Type B pancreatic cell (in vitro differentiated cells): ENCODE measurements at regions not wholly inside any gene's neighbourhood (a gene's known extent, or its start where the extent isn't known, plus 50 kb on each side); places are given as distances from the start of the nearest gene placed in this dataset.

ENCODE experiments used
- DNase-seq: peaks from one replicate; pipeline ENCODE4 v3.0.0; 2021; ENCODE audit warnings: mixed read lengths; ENCODE audit not compliant: unreplicated experiment; ENCODE audit errors: extremely low spot score
- H3K27ac Mint-ChIP-seq: 2 replicates; pipeline ENCODE4 v1.8.0; 2021; ENCODE audit warnings: mild to moderate bottlenecking, mixed read lengths
- H3K27me3 Mint-ChIP-seq: 2 replicates; pipeline ENCODE4 v1.8.0; 2021; ENCODE audit warnings: mixed read lengths
- H3K36me3 Mint-ChIP-seq: 2 replicates; pipeline ENCODE4 v1.8.0; 2021; ENCODE audit warnings: mixed read lengths
- H3K4me1 Mint-ChIP-seq: one replicate; pipeline ENCODE4 v1.8.0; 2021; ENCODE audit warnings: mixed read lengths; ENCODE audit not compliant: unreplicated experiment
- H3K4me3 Mint-ChIP-seq: 2 replicates; pipeline ENCODE4 v1.8.0; 2021; ENCODE audit warnings: mild to moderate bottlenecking, mixed read lengths
- H3K9me3 Mint-ChIP-seq: 2 replicates; pipeline ENCODE4 v1.8.0; 2021; ENCODE audit warnings: mixed read lengths
- CTCF ChIP-seq: fragments of 200-600 bp; sonication (generic); conservative IDR thresholded peaks from 2 replicates; pipeline ENCODE4 v1.5.0; 2021; ENCODE audit warnings: antibody characterized with exemption, mild to moderate bottlenecking

GRCh38 chr13:110070046-110070445, 236.9 kb downstream of the COL4A1 start:
- peaks cover 6% of the 10 kb centered on the region for H3K4me1 Mint-ChIP-seq
- H3K9me3 Mint-ChIP-seq = no peaks in the 10 kb centered on the region
- H3K27me3 Mint-ChIP-seq = peaks cover 6% of the 10 kb centered on the region
- TF ChIP-seq CTCF = peak; percentile 39
- no peaks in the 10 kb centered on the region for H3K36me3 Mint-ChIP-seq
- no peak for DNase-seq
- no peak overlapping the region for H3K4me3 Mint-ChIP-seq
- no peak overlapping the region for H3K27ac Mint-ChIP-seq

- no peak for DNase-seq
- Mint-ChIP-seq H3K4me3 (no peak overlapping the region), H3K9me3 (no peaks in the 10 kb centered on the region), H3K4me1 (peaks cover 6% of the 10 kb centered on the region), H3K36me3 (no peaks in the 10 kb centered on the region), H3K27me3 (peaks cover 6% of the 10 kb centered on the region), H3K27ac (no peak overlapping the region)
- no peak for TF ChIP-seq CTCF
Measured at GRCh38 chr13:110068176-110068473, 238.8 kb downstream of the COL4A1 start.

- H3K27ac Mint-ChIP-seq = no peak overlapping the region
- TF ChIP-seq CTCF = no peak
- peaks cover 6% of the 10 kb centered on the region for H3K4me1 Mint-ChIP-seq
- peaks cover 6% of the 10 kb centered on the region for H3K27me3 Mint-ChIP-seq
- no peaks in the 10 kb centered on the region for H3K36me3 Mint-ChIP-seq
- DNase-seq = no peak
- H3K9me3 Mint-ChIP-seq = no peaks in the 10 kb centered on the region
- no peak overlapping the region for H3K4me3 Mint-ChIP-seq
Measured at GRCh38 chr13:110067355-110068175, 239.4 kb downstream of the COL4A1 start.

DNA sequence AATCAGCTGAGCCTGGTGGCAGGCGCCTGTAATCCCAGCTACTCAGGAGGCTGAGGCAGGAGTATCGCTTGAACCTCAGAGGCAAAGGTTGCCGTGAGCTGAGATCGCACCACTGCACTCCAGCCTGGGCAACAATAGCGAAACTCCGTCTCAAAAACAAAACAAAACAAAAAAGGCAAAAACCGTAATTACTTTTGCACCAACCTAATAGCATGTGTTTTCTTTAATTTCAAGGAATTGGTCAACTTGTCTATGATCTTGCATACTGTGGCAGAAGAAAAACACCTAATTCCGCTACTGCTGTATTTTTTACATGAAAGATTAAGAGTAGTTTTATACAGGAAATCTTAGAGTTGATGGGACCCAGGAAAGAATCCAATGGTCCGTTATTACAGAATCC, 241.2 kb downstream of the COL4A1 start:
- peaks cover 6% of the 10 kb centered on the region for H3K4me1 Mint-ChIP-seq
- no peak overlapping the region for H3K27ac Mint-ChIP-seq
- H3K27me3 Mint-ChIP-seq = peaks cover 6% of the 10 kb centered on the region
- TF ChIP-seq CTCF = no peak
- DNase-seq = no peak
- no peak overlapping the region for H3K4me3 Mint-ChIP-seq
- H3K36me3 Mint-ChIP-seq = no peaks in the 10 kb centered on the region
- no peaks in the 10 kb centered on the region for H3K9me3 Mint-ChIP-seq

GRCh38 chr13:110063490-110064421, 243.2 kb downstream of the COL4A1 start:
- Mint-ChIP-seq H3K36me3 (no peaks in the 10 kb centered on the region), H3K27ac (no peak overlapping the region), H3K4me3 (no peak overlapping the region), H3K4me1 (no peaks in the 10 kb centered on the region), H3K27me3 (no peaks in the 10 kb centered on the region), H3K9me3 (no peaks in the 10 kb centered on the region)
- DNase-seq = no peak
- no peak for TF ChIP-seq CTCF
